Small intestine (tissue), 7 donors: ENCODE measurements at regions not wholly inside any gene's neighbourhood (a gene's known extent, or its start where the extent isn't known, plus 50 kb on each side); places are given as distances from the start of the nearest gene placed in this dataset.

Experiments used
- DNase-seq, 2 donors: peaks; one replicate each; pipeline versions ENCODE4 v3.0.0 to v3.0.0-alpha.2; 2013
- FAIRE-seq: peaks from 2 replicates; lab custom pipeline; 2012; peaks lifted over from hg19 to GRCh38; lab: Jason Lieb, UNC
- H3K27ac ChIP-seq, 3 donors: one replicate each; pipeline ENCODE4 v1.5.1; 2013; ENCODE audit warnings: low read length in 2 of 3, mild to moderate bottlenecking in 2 of 3, control low read depth in 1 of 3, inconsistent platforms in 1 of 3, low read depth in 1 of 3, moderate library complexity in 1 of 3
- H3K27me3 ChIP-seq, 3 donors: one replicate each; pipeline ENCODE4 v1.6.1; 2013; ENCODE audit warnings: low read length in 3 of 3, inconsistent platforms in 1 of 3; ENCODE audit not compliant: control insufficient read depth in 3 of 3, insufficient read depth in 3 of 3
- H3K36me3 ChIP-seq, 3 donors: one replicate each; pipeline ENCODE4 v1.6.1; 2013; ENCODE audit warnings: low read length in 3 of 3, inconsistent platforms in 1 of 3, low read depth in 1 of 3, mild to moderate bottlenecking in 1 of 3, moderate library complexity in 1 of 3; ENCODE audit not compliant: control insufficient read depth in 3 of 3, insufficient read depth in 2 of 3
- H3K4me1 ChIP-seq, 3 donors: one replicate each; pipeline ENCODE4 v1.6.1; 2013; ENCODE audit warnings: low read length in 2 of 3, inconsistent platforms in 1 of 3, low read depth in 1 of 3, mild to moderate bottlenecking in 1 of 3, moderate library complexity in 1 of 3; ENCODE audit not compliant: control insufficient read depth in 3 of 3, insufficient read depth in 2 of 3
- H3K4me3 ChIP-seq, 3 donors: one replicate each; pipeline ENCODE4 v1.5.1; 2013; ENCODE audit warnings: low read length in 3 of 3, control low read depth in 1 of 3, inconsistent platforms in 1 of 3, low read depth in 1 of 3, mild to moderate bottlenecking in 1 of 3, moderate library complexity in 1 of 3
- H3K9me3 ChIP-seq, 2 donors: one replicate each; pipeline ENCODE4 v1.6.1; 2013; ENCODE audit warnings: low read depth in 1 of 2, low read length in 1 of 2; ENCODE audit not compliant: control insufficient read depth in 2 of 2, insufficient read depth in 1 of 2
- WGBS, 3 donors: extraction: QIAGEN DNeasy Blood & Tissue Kit; methylation state at CpG; one replicate each; pipeline ENCODE4 v1.1.7; 2013; 5-methylcytosine and 5-hydroxymethylcytosine counted together
- donor health status: healthy with polysubstance abuse.
- donor health status: control.
- donor health status: control.
- donor health status: Bipolar disorder and iron deficiency.
- donor health status: healthy.

- Histone ChIP-seq H3K27me3 (peaks cover 0 to 3% (median 0%) of the 10 kb centered on the region in 3 donors), H3K4me3 (no peak overlapping the region), H3K27ac (no peak overlapping the region), H3K36me3 (no peaks in the 10 kb centered on the region), H3K4me1 (no peaks in the 10 kb centered on the region), H3K9me3 (no peaks in the 10 kb centered on the region)
- DNase-seq (no peak), FAIRE-seq (no peak)
- 78 to 82% (median 78%) methylated on average over 4 of the region's 4 CpGs for WGBS, 3 donors
These were observed 239.7 kb upstream of the FAM241A start for GRCh38 chr4:111905511-111905910.

GRCh38 chr4:111919639-111920038, 225.6 kb upstream of the FAM241A start:
- DNase-seq (no peak), FAIRE-seq (no peak)
- no peaks in the 10 kb centered on the region for H3K9me3 ChIP-seq
- no peak overlapping the region for H3K4me3 ChIP-seq
- H3K27ac ChIP-seq, result no peak overlapping the region
- H3K36me3 ChIP-seq, result no peaks in the 10 kb centered on the region
- H3K4me1 ChIP-seq, result no peaks in the 10 kb centered on the region
- no peaks in the 10 kb centered on the region for H3K27me3 ChIP-seq
- WGBS, 3 donors, result 84 to 93% (median 90%) methylated on average over 1 of the region's 1 CpG

GRCh38 chr4:111921714-111922113, 223.5 kb upstream of the FAM241A start:
- H3K4me1 ChIP-seq, result no peaks in the 10 kb centered on the region
- FAIRE-seq (no peak), DNase-seq (no peak)
- no peak overlapping the region for H3K4me3 ChIP-seq
- 46 to 76% (median 58%) methylated on average over 3 of the region's 3 CpGs for WGBS, 3 donors
- H3K27ac ChIP-seq, result no peak overlapping the region
- no peaks in the 10 kb centered on the region for H3K9me3 ChIP-seq
- no peaks in the 10 kb centered on the region for H3K27me3 ChIP-seq
- no peaks in the 10 kb centered on the region for H3K36me3 ChIP-seq

DNA sequence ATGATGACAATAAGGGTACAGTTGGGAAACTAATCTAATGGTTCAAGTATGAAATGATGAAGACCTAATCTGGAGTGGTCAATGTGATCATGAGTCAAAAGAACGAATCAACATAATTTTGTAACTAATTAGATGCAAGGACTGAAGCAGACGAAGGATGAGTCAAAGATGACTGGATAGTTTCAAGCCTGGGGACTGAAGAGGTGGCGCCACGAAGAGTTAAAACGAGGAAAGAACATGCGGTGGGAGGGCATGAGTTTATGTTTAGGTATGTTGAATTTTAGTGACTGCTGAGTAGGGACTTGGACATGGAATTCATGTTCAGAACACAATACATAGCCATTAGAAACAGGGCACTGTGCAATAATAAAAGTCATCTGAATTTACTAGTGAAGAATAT, 221.5 kb upstream of the FAM241A start:
- H3K9me3 ChIP-seq, result no peaks in the 10 kb centered on the region
- no peak overlapping the region for H3K27ac ChIP-seq
- no peak overlapping the region for H3K4me3 ChIP-seq
- no peaks in the 10 kb centered on the region for H3K36me3 ChIP-seq
- FAIRE-seq (no peak), DNase-seq (no peak)
- WGBS, 3 donors, result 85 to 91% (median 90%) methylated on average over 6 of the region's 6 CpGs
- no peaks in the 10 kb centered on the region for H3K27me3 ChIP-seq
- no peaks in the 10 kb centered on the region for H3K4me1 ChIP-seq

GRCh38 chr4:111924696-111925095, 220.6 kb upstream of the FAM241A start:
- Histone ChIP-seq H3K27ac (no peak overlapping the region), H3K9me3 (no peaks in the 10 kb centered on the region), H3K36me3 (no peaks in the 10 kb centered on the region), H3K4me1 (no peaks in the 10 kb centered on the region), H3K4me3 (no peak overlapping the region), H3K27me3 (no peaks in the 10 kb centered on the region)
- DNase-seq (no peak), FAIRE-seq (no peak)
- whole genome bisulfite sequencing, 3 donors, result 77 to 94% (median 82%) methylated on average over 1 of the region's 1 CpG

GRCh38 chr4:111930659-111931058, 214.6 kb upstream of the FAM241A start:
- Histone ChIP-seq H3K27ac (no peak overlapping the region), H3K4me3 (no peak overlapping the region), H3K4me1 (no peaks in the 10 kb centered on the region), H3K9me3 (no peaks in the 10 kb centered on the region), H3K36me3 (no peaks in the 10 kb centered on the region), H3K27me3 (peaks cover 0 to 2% (median 0%) of the 10 kb centered on the region in 3 donors)
- 53 to 82% (median 66%) methylated on average over 2 of the region's 2 CpGs for WGBS, 3 donors
- FAIRE-seq (peak; percentile 64), DNase-seq (no peak)

DNA sequence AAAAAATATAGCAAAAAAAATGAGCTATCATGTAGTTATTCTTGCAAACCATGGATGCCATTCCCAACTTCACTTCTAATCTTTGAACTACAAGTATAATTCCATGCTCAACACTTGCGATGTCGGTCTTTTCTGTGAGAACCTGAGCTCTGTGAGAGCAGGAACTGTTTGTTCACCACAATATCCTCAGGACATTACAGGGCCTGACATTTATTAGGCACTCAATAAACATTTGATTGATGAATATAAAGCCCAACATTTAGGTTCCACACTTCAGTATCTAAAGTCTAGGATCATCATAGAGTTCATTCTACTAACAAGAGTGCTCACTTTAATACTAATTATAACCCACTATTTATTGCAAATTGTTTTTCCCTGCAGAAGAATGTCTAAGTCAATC, 211.6 kb upstream of the FAM241A start:
- Histone ChIP-seq H3K4me3 (no peak overlapping the region), H3K4me1 (no peaks in the 10 kb centered on the region), H3K9me3 (no peaks in the 10 kb centered on the region), H3K27ac (no peak overlapping the region), H3K36me3 (no peaks in the 10 kb centered on the region), H3K27me3 (peaks cover 0 to 2% (median 0%) of the 10 kb centered on the region in 3 donors)
- no peak for FAIRE-seq
- WGBS, 3 donors, result 64 to 79% (median 68%) methylated on average over 2 of the region's 2 CpGs
- DNase-seq, result no peak

DNA sequence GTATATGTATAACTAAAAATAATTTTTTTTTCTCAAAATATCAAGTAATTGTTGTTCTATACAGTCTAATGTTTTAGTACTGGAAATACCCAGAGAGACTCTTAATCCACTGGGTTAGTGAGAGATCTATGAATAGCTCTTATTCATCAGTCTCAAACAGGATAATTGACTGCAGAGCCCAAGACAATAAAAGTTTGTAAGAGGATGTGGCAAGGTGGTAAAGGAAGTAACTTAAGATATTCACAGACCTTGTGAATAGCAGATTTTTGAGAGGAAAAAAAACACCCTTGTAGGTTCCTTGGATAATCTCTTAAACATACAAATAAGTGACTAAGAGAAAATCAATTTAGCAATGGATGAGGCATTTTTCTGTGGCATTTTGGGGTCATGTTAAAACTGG, 210.9 kb upstream of the FAM241A start:
- no peak for FAIRE-seq
- no peaks in the 10 kb centered on the region for H3K4me1 ChIP-seq
- DNase-seq, result no peak
- H3K27me3 ChIP-seq, result peaks cover 0 to 2% (median 0%) of the 10 kb centered on the region in 3 donors
- no peaks in the 10 kb centered on the region for H3K9me3 ChIP-seq
- no peak overlapping the region for H3K27ac ChIP-seq
- H3K36me3 ChIP-seq, result no peaks in the 10 kb centered on the region
- no peak overlapping the region for H3K4me3 ChIP-seq

- Histone ChIP-seq H3K36me3 (no peaks in the 10 kb centered on the region), H3K27me3 (peaks cover 0 to 2% (median 0%) of the 10 kb centered on the region in 3 donors), H3K4me1 (no peaks in the 10 kb centered on the region), H3K9me3 (no peaks in the 10 kb centered on the region), H3K4me3 (no peak overlapping the region), H3K27ac (no peak overlapping the region)
- no peak for FAIRE-seq
- DNase-seq, result peak; percentile 11 to 20
These were observed 207.9 kb upstream of the FAM241A start for GRCh38 chr4:111937368-111937767.
